ENCODE measurements at regions not wholly inside any gene's neighbourhood (a gene's known extent, or its start where the extent isn't known, plus 50 kb on each side); places are given as distances from the start of the nearest gene placed in this dataset.

DNA sequence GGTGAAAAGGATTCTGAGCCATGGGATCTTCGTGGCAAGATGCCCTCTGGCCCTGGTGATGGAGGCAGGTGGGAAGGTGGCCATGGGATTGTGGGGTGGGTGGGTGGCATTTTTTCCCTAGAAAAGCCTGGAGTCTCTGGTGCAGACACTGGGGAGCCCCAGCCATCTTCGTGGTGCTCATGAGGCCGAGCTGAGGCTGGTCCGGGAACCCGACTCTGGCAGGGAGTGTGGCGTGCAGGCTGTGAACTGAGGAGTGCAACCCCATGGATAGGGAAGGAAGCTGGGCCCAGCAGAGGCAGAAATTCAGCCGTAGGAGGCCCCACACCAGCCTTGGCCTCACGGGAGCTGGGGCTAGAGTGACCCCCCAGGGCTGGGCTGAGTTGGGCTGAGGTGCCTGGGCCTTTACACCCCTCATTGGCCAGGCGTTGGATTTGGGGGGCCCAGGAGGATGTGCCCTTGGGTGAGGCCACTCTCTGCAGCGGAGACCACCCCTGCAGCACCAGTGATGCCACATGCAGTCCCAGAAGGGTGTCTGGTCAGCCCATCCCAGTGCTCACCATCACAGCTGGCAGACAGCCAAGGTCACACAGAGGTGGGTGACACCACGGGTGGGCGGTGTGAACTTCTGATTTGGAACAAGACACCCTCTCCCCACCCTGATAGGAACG, 115.6 kb upstream of the HDAC4 start:
- intact Hi-C loops (cut with DNase I) = no loop called here
- no peak for DNase-seq (ENCODE audit: low spot score)

DNA sequence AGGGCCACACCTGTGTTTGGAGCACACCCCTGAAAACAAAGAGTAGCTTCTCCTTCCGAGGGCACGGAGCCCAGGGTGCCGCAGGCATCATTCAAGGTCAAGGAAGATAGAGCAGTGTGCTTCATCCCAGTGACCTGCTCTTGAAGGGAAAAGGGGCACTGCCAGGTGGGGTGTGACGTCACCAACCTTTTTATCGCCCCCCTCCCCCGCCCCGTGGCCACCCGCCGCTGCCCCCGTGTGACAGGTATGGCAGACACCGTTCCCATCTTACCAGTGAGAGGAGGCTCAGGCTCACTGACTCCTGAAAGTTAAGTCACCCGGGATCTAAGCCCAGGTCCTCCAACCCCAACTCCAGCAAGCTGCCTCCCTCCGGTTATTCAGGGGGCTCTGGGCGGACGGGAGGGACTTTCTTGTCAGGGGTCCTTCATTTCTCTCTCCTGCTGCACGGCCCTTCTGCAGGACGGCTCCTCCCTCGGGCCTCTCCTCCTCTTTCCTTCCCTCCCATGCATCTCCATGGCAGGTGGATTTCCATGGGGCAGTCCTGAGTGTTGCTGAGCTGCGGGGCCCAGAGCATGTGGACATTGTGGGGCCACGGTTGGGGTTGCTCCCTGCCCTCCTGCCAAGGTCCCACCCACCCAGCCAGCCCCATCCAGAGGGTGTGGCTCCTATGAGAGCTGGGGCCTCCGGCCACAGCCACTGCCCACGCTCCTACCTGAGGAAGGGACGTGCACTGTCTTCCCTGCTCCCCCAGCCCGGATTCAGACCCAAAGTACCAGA, 114.1 kb upstream of the HDAC4 start:
- DNase-seq (ENCODE audit: low spot score) = no peak
- intact Hi-C loops (cut with DNase I) = no loop called here

DNA sequence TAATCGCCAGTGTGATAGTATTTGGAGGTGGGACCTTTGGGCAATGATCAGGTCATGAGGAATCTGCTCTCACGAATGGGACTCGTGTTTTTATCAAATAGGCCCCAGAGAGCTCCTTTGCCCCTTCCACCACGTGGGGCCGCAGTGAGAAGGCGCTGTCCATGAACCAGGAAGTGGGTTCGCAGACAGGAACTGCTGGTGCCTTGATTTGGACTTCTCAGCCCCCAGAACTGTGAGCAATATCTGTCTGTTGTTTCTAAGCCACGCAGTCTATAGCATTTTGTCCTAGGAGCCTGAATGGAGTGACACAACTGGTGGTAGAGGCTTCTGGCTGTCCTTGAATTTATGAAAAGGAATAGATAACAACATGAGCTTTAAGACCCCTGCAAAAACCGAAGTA, 111.2 kb upstream of the HDAC4 start:
- DNase-seq (ENCODE audit: low spot score) = no peak
- intact Hi-C loops (cut with DNase I) = no loop called here

DNA sequence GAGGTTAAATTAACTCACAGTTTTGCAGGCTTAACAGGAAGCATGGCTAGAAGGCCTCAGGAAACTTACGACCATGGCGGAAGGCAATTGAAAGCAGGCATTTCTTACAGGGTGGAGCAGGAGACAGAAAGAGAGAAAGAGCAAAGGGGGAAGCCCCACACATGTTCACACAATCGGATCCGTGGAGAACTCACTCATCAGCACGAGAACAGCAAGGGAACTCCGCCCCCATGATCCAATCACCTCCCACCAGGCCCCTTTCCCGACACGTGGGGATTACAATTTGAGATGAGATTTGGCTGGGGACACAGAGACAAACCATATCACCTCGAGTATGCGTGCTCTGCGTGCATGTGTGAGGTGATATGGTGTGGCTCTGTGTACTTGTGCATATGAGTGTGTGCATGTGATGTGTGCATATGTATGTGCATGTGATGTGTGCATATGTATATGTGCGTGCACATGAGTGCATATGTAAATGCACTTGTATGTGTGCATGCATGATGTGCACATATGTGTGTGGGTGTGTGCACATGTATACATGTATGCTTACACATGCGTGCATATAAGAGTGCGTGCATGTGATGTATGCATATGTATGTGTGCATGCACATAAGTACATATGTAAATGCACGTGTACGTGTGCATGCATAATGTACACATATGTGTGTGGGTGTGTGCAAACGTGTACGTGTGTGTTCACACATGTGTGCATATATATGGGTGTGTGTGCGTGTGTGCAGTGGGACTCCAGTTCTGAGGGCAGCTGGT, 108.7 kb upstream of the HDAC4 start:
- intact Hi-C loops (cut with DNase I) = no loop called here

DNA sequence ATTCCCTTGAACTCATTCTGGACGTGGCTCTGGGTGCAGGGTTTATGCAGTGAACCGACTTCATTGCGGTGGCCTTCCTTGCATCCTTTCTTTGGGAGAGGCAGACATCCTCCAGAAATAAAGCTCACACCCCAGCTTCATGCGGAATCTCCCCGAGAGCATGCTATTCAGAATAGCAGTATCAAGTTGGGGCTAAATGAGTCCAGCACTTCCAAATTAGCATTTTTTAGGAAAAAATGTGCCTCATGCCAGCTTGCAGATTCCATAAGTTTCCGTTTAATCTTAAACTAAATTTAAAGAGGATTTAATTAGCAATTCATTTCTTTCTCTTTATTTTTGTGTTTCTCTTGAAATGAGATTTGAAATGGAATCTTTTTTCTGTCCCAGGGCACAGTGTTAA, 107.4 kb upstream of the HDAC4 start:
- DNase-seq (ENCODE audit: low spot score) = no peak
- intact Hi-C loops (cut with DNase I) = no loop called here

More for the DNA sequence above, 108.7 kb upstream of the HDAC4 start:
- no peak for DNase-seq (ENCODE audit: low spot score)

DNA sequence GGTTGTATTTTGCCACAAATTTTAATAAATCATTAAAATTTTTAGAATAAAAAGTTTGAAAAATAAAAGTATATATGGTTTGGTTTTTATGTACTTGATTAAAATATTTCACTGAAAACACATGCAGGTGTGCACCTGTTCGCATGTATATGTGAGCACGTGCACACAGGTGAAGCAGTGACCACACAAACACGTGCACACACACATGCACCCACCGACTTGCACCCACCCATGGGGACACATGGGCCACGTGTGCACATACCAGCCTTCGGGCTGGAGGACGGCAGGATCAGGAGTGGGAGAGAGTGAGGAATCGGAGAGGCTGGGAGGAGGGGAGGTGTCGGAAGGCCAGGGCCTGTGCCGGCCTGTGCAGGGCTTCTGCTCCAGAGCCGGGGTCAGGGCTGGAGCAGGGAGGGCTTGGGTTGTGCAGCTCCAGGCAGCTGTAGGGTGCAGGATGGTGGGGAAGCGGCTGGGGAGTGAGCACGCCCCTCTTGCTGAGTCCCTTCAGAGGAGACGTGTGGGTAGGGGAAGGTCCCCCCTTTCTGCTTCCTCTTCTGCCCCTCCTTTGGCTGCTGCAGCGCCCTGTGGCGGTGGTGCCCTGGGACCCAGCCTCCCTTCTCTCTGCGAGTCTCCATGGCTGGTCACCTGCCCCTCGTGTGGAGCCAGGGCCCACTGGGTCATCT, 106.9 kb upstream of the HDAC4 start:
- intact Hi-C loops (cut with DNase I) = no loop called here
- no peak for DNase-seq (ENCODE audit: low spot score)

DNA sequence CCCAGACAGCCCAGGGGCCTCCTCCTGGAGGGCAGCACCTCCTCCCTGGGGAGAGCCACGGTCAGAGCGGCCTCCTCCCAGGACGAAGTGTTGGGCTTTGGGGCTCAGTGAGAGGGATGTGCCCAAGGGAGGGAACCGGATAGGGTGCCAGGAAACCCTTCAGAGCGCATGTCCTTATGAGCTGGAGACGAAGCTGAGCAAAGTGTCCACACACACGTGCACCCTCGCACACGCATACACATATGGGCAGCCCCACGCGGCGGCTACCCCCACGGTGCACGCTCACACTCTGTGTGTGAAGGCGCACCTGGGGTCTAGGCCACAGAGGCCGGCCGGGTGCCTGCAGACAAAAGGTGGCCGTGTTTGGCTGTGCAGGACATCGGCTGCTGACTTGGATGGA, 106.1 kb upstream of the HDAC4 start:
- intact Hi-C loops (cut with DNase I) = no loop called here
- DNase-seq (ENCODE audit: low spot score) = no peak

DNA sequence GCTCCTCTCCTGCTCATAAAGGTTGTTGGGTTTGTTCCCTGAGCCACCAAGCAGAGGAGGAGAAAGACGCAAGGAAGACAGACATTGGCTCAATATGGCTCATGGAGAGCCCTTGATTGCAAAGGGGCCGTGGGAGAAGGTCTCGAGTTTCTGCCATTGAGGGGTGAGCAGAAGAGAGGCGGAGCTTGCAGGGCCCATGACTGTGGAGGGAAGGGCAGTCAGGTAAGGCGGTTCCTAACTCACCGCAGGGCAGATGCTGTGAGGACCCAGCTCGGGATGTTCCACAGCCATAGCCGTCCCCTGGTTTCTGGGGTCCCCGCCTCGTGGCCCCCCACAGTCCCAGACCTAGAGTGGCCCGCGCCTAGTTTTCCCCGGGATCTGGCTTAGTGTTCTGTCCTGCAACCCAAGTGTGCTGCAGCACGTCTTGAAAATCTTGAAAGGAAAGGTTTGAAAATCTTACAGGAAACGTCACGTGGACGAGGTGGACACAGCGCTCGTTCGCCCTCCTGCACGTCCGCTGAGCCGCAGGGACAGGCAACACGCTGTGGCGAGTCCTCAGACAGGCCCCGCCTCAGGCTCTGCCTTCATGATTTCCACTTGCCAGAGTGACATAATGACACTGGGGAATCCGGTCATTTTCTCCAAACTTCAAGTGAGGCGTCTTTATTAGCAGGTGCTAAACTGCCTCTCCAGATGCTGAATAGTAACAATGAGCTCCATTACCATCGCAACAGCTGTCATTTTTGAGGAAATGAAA, 105.5 kb upstream of the HDAC4 start:
- no peak for DNase-seq (ENCODE audit: low spot score)

DNA sequence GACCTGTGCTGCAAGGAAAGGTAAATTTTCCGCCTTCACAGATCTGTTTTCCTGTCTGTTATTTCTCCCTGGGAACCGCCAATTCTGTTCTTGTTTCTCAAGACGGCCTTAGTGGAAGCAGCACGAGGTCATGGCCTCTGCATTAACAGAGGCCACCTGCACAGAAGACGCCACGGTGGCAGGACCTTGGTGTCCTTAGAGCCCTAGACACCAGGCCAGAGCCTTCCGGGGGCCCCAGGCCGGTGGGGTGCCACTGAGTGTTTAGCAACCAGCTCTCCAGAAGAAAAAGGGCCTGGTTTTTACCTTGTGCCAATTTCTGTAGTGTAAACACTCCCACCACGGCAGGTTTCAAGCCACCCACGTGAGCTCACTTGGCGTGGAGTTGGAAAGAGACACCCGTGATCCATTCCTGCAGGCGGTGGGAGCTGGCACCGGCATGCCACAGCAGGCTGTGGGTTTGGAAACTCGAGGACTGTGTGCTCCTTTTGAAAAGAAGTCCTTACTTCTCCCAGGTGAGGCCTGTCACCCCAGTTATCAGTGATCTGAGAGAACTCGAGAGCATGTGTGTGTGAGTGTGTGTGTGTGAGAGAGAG, 103.9 kb upstream of the HDAC4 start:
- no peak for DNase-seq (ENCODE audit: low spot score)
- intact Hi-C loops (cut with DNase I) = no loop called here

More for the DNA sequence above, 105.5 kb upstream of the HDAC4 start:
- intact Hi-C loops (cut with DNase I) = no loop called here

DNA sequence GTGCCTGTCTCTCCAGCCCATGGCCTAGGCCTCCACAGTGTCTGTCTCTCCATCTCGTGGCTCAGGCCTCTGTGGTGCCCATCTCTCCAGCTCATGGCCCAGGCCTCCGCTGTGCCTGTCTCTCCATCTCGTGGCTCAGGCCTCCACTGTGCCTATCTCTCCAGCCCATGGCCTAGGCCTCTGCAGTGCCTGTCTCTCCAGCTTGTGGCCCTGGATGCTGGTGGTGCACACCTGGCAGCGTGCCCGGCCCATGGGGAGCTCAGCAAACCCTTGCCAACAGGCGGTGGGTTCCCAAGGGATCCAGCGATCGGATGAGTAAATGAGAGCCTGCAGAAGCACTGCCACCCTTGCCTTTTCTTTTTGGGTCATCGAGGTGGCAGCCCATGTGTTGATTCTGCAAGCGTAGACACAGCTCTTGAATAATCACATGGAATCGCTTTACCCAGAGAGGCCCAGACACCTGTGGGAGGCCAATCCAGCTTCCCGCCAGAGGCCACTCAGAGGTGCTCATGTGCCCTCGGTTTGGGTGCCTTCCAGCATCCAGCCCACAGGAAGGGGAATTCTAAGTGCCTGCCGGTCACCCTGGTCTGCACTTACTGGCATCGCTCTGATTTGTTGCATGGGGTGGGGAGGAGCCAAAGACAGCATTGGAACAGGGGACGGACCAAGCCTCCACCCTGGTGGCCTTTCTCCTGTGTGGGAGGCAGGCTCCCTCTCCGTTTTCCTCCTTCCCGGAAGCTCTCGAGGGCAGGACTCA, 101.8 kb upstream of the HDAC4 start:
- no peak for DNase-seq (ENCODE audit: low spot score)
- intact Hi-C loops (cut with DNase I) = no loop called here

DNA sequence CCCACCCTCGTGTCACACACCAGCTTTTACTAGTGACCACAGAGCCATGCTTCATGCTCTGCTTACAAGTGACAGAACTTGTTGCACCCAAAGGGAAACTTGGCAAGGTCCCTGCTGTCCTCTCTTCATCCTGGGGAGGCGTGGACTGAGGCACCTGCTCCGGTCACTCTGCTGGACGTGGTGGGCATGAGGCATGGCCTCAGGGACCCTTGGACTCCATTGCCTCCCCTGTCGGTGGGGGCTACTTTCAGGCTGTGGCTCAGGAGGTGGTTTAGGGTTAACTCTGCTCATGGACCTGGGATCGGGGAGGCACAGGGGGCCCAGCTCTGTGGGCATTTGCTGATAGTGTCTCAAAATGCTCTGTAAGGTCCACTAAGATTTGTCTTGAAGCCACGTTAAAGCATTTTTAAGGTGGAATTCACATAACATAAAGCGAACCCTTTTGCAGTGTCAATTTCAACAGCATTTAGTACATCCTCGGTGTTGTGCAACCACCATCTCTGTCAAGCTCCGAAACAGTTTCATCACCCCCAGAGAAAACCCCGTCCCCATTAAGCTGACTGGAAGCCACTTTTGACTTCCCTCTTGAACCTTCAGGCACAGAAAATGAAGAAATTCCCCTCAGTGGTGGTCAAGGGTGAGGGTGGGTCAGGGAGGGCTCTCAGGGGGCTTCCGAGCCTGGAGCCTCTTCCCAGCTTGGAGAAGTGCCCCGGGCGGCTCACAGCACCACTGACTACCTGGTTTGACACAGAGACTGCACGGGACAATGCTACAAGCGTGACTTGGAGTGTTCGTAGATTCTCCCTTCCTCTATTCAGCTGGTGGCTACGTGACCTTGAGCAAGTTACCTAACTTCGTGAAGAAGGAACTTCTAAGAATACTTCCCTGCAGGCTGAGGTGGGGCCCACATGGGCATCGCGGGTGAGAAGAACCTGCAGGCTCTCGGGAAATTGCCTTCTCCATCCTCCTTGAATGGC, 100.0 kb upstream of the HDAC4 start:
- intact Hi-C loops (cut with DNase I) = no loop called here
- DNase-seq (ENCODE audit: low spot score) = peak; percentile 89

DNA sequence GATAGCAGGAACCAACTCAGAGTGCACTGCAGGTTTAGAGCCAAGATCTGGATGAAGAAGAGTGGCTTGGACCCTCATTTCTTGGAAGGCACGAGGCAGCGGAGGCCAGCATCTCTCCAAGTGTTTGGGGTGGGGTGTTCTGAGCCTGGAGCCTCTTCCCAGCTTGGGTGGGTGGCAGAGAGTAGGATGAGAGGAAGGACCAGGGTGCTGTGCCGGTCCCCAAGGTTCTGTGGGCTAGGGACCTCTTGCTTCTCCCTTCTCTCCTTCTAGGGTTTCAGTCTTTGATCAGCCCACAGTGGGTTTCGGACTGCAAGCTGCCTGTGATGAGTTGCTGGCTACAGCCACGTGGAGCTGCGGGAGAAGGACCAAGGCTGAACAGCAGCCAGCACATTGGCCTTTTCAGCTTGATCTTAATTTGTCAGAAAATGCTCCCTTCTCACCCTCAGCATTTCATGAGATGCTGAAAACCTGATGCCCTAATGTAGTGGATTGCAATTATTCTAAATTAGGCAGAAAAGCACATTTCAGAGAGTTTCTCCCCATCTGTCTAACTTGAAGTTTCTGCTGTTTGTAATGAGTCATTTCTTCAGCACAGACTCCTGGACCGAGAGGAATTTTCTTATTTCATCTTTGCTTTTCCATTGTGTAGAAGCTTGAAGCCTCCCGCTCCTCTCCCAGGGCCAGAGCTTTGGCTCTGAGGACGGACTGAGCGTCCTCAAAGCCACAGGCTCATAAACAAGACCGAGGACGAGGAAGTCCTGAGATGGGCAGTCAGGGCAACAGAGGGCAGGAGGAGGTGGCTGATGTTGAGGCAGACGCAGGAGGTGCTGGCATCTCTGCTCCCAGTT, 99.1 kb upstream of the HDAC4 start:
- peak; percentile 86 for DNase-seq (ENCODE audit: low spot score)
- intact Hi-C loops (cut with DNase I) = no loop called here

DNA sequence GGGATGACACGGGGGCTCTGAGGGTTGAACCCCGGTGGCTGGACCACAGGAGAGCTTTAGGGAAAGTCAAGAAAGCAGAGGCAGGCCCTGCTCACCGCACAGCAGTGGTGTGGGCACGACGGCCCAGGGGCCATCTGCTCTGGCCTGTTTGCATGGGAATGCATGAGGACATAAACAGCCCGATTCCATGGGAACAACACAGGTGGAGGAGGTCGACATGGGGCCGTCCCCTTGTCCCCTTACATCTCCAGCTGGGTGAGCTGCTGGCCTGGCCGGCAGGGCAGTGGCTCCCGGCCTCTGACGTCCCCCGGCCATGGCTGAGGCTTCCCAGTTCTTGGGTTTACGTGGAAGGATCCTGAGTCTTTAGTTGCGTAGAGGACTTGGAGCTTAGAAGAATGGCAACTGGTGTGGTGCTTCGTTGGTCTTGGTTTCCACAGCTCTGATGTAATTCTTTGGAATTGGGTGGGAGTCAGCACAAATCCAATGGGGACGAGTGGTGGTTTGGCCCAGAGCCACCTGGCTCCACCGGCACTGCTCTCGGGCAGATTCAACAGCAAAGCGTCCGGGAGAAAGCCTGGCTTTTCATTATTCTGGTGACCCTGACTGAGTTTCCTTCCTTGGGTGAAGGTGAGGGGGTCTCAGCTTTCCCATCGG, 98.3 kb upstream of the HDAC4 start:
- intact Hi-C loops (cut with DNase I) = no loop called here
- DNase-seq (ENCODE audit: low spot score) = no peak

DNA sequence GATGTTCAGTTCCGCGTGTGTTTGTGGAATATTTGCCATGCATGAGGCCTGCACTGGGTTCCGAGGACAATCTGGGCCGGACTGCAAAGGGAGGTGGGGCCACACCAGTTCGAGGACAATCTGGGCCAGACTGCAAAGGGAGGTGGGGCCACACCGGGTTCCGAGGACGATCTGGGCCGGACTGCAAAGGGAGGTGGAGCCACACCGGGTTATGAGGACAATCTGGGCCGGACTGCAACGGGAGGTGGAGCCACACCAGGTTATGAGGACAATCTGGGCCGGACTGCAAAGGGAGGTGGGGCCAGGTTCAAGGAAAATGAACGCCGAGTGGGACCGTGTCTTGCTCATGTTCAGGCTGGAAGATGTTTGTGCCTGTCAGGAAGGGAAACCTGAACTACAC, 97.8 kb upstream of the HDAC4 start:
- DNase-seq (ENCODE audit: low spot score) = no peak
- intact Hi-C loops (cut with DNase I) = no loop called here

DNA sequence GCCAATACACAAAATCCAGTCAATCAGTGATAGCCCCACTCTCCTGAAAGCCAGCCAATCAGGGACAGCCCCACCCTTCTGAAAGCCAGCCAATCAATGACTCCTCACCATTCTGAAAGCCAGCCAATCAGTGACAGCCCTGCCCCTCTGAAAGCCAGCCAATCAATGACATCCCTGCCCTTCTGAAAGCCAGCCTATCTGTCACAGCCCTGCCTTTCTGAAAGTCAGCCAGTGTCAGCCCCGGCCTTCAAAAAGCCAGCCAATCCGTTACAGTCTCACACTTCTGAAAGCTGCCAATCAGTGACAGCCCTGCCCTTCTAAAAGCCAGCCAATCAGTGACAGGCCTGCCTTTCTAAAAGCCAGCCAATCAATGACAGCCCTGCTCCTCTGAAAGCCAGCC, 95.9 kb upstream of the HDAC4 start:
- no peak for DNase-seq (ENCODE audit: low spot score)
- intact Hi-C loops (cut with DNase I) = no loop called here

DNA sequence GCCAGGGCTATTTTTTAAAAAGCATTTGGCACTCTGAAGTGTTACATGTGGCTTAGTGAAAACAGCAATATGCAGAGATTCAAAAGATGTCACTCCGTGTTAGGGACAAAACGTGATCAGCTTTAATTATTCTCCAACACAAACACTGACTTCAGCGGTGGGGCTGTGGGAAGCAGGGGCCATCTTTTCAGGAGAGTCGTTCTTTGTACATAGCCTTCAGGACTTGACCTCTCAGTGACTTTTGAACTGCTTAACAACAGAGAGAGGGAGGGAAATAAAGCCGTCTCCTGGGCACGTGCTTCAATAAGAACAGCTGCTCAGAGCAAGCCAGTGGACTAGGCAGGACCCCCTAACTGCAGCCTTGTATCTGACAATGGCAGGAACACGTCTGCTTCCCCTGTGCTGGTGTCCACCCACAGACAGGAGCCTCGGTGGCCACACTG, 95.0 kb upstream of the HDAC4 start:
- DNase-seq (ENCODE audit: low spot score) = no peak
- intact Hi-C loops (cut with DNase I) = no loop called here
